BE2C (cell line): ENCODE measurements at regions not wholly inside any gene's neighbourhood (a gene's known extent, or its start where the extent isn't known, plus 50 kb on each side); places are given as distances from the start of the nearest gene placed in this dataset.

ENCODE experiments used
- DNase-seq: peaks from one replicate; pipeline ENCODE4 v3.0.0-alpha.2; 2020
- H3K27me3 ChIP-seq: fragments of 250-450 bp; sonication (Bioruptor Pico); 2 replicates; pipeline ENCODE4 v1.5.1; 2020; ENCODE audit warnings: mild to moderate bottlenecking
- H3K36me3 ChIP-seq: fragments of 250-450 bp; sonication (Bioruptor Pico); 2 replicates; pipeline ENCODE4 v1.5.1; 2020; ENCODE audit warnings: mild to moderate bottlenecking
- H3K4me1 ChIP-seq: fragments of 250-450 bp; sonication (Bioruptor Pico); 2 replicates; pipeline ENCODE4 v1.5.1; 2020
- H3K4me3 ChIP-seq: 2 replicates; pipeline ENCODE4 v1.5.1; 2011; ENCODE audit warnings: low read depth, low read length
- H3K9me3 ChIP-seq: fragments of 250-450 bp; sonication (Bioruptor Pico); 2 replicates; pipeline ENCODE4 v1.5.1; 2020
- CTCF ChIP-seq: IDR thresholded peaks from 2 replicates; pipeline ENCODE4 v1.5.1; 2012; ENCODE audit warnings: mild to moderate bottlenecking, low read depth, low read length

GRCh38 chr2:38214209-38214717 lies 138.3 kb upstream of the CYP1B1 start:
- peak; percentile 34 for DNase-seq
- Histone ChIP-seq H3K4me3 (no peak overlapping the region), H3K9me3 (no peaks in the 10 kb centered on the region), H3K36me3 (no peaks in the 10 kb centered on the region), H3K4me1 (peaks cover 16% of the 10 kb centered on the region), H3K27me3 (no peaks in the 10 kb centered on the region)
- no peak for TF ChIP-seq CTCF

GRCh38 chr2:38213619-38214167 lies 137.7 kb upstream of the CYP1B1 start:
- DNase-seq, result no peak
- H3K36me3 ChIP-seq, result no peaks in the 10 kb centered on the region

GRCh38 chr2:38212312-38212711 lies 136.4 kb upstream of the CYP1B1 start:
- Histone ChIP-seq H3K9me3 (no peaks in the 10 kb centered on the region), H3K4me1 (peaks cover 5% of the 10 kb centered on the region), H3K27me3 (no peaks in the 10 kb centered on the region), H3K4me3 (no peak overlapping the region), H3K36me3 (no peaks in the 10 kb centered on the region)
- TF ChIP-seq CTCF, result no peak
- no peak for DNase-seq

More at GRCh38 chr2:38213619-38214167, 137.7 kb upstream of the CYP1B1 start:
- no peaks in the 10 kb centered on the region for H3K27me3 ChIP-seq
- H3K4me3 ChIP-seq, result no peak overlapping the region
- TF ChIP-seq CTCF, result no peak
- H3K9me3 ChIP-seq, result no peaks in the 10 kb centered on the region
- H3K4me1 ChIP-seq, result peaks cover 10% of the 10 kb centered on the region

GRCh38 chr2:38207168-38207567 lies 131.2 kb upstream of the CYP1B1 start:
- Histone ChIP-seq H3K27me3 (no peaks in the 10 kb centered on the region; the same call in 1 of the 2 replicates), H3K4me3 (no peak overlapping the region), H3K4me1 (no peaks in the 10 kb centered on the region), H3K9me3 (no peaks in the 10 kb centered on the region; the same call in 1 of the 2 replicates), H3K36me3 (no peaks in the 10 kb centered on the region)
- no peak for TF ChIP-seq CTCF
- no peak for DNase-seq

- Histone ChIP-seq H3K4me3 (no peak overlapping the region), H3K27me3 (no peaks in the 10 kb centered on the region; the same call in 1 of the 2 replicates), H3K4me1 (no peaks in the 10 kb centered on the region), H3K36me3 (no peaks in the 10 kb centered on the region), H3K9me3 (no peaks in the 10 kb centered on the region; the same call in 1 of the 2 replicates)
- TF ChIP-seq CTCF, result no peak
- DNase-seq, result no peak
These were observed 127.5 kb upstream of the CYP1B1 start for GRCh38 chr2:38203446-38203810.

- H3K4me3 ChIP-seq, result no peak overlapping the region
- no peak for DNase-seq
- TF ChIP-seq CTCF, result no peak
- no peaks in the 10 kb centered on the region; the same call in 1 of the 2 replicates for H3K27me3 ChIP-seq
- H3K36me3 ChIP-seq, result no peaks in the 10 kb centered on the region
- no peaks in the 10 kb centered on the region for H3K4me1 ChIP-seq
- H3K9me3 ChIP-seq, result no peaks in the 10 kb centered on the region; the same call in 1 of the 2 replicates
These were observed 126.9 kb upstream of the CYP1B1 start for GRCh38 chr2:38202713-38203445.
